H9 (cell line): ENCODE measurements at regions not wholly inside any gene's neighbourhood (a gene's known extent, or its start where the extent isn't known, plus 50 kb on each side); places are given as distances from the start of the nearest gene placed in this dataset.

Experiments used
- DNase-seq: peaks from one replicate; pipeline ENCODE4 v3.0.0-alpha.2; 2017
- H2AFZ ChIP-seq: one replicate; pipeline ENCODE4 v1.6.1; 2013; ENCODE audit warnings: mild to moderate bottlenecking, low read length, control low read depth, moderate library complexity
- H2AK5ac ChIP-seq: 2 replicates; pipeline ENCODE4 v1.6.1; 2013; ENCODE audit warnings: low read length, control low read depth, mixed read lengths; ENCODE audit not compliant: insufficient read length
- H2BK120ac ChIP-seq: one replicate; pipeline ENCODE4 v1.6.1; 2013; ENCODE audit warnings: low read depth, mild to moderate bottlenecking, low read length, control low read depth, inconsistent platforms; ENCODE audit not compliant: poor library complexity, severe bottlenecking
- H2BK12ac ChIP-seq: 2 replicates; pipeline ENCODE4 v1.6.1; 2013; ENCODE audit warnings: low read length, control low read depth, mixed read lengths, low read depth; ENCODE audit not compliant: insufficient read length
- H2BK15ac ChIP-seq: 2 replicates; pipeline ENCODE4 v1.6.1; 2013; ENCODE audit warnings: low read depth, low read length, control low read depth
- H2BK20ac ChIP-seq: one replicate; pipeline ENCODE4 v1.6.1; 2013; ENCODE audit warnings: low read depth, mild to moderate bottlenecking, low read length, control low read depth, inconsistent platforms; ENCODE audit not compliant: poor library complexity, severe bottlenecking
- H2BK5ac ChIP-seq: 2 replicates; pipeline ENCODE4 v1.6.1; 2013; ENCODE audit warnings: low read length, control low read depth, mixed read lengths; ENCODE audit not compliant: insufficient read length
- H3K14ac ChIP-seq: 2 replicates; pipeline ENCODE4 v1.6.1; 2013; ENCODE audit warnings: low read length, control low read depth; ENCODE audit not compliant: insufficient read depth
- H3K18ac ChIP-seq: 2 replicates; pipeline ENCODE4 v1.6.1; 2013; ENCODE audit warnings: low read depth, mild to moderate bottlenecking, mixed read lengths, low read length, control low read depth; ENCODE audit not compliant: insufficient read length
- H3K23ac ChIP-seq: 2 replicates; pipeline ENCODE4 v1.6.1; 2013; ENCODE audit warnings: low read length, control low read depth, mixed read lengths, low read depth; ENCODE audit not compliant: insufficient read length
- H3K23me2 ChIP-seq: 2 replicates; pipeline ENCODE4 v1.6.1; 2013; ENCODE audit warnings: low read depth, mild to moderate bottlenecking, mixed read lengths, low read length, control low read depth; ENCODE audit not compliant: insufficient read length, poor library complexity, severe bottlenecking
- H3K27ac ChIP-seq: 2 replicates; pipeline ENCODE4 v1.5.1; 2013; ENCODE audit warnings: low read length, control low read depth, mixed read lengths, low read depth; ENCODE audit not compliant: insufficient read length
- H3K27me3 ChIP-seq: 2 replicates; pipeline ENCODE4 v1.6.1; 2013; ENCODE audit warnings: low read length, control low read depth, inconsistent platforms; ENCODE audit not compliant: insufficient read depth
- H3K4ac ChIP-seq: 2 replicates; pipeline ENCODE4 v1.6.1; 2013; ENCODE audit warnings: low read depth, mild to moderate bottlenecking, control low read depth, inconsistent platforms, low read length, moderate library complexity
- H3K4me1 ChIP-seq: 2 replicates; pipeline ENCODE4 v1.6.1; 2013; ENCODE audit warnings: low read length, control low read depth, inconsistent platforms; ENCODE audit not compliant: insufficient read depth
- H3K4me2 ChIP-seq: 2 replicates; pipeline ENCODE4 v1.6.1; 2013; ENCODE audit warnings: low read length, control low read depth, mixed read lengths; ENCODE audit not compliant: insufficient read length, insufficient read depth
- H3K56ac ChIP-seq: 2 replicates; pipeline ENCODE4 v1.6.1; 2013; ENCODE audit warnings: low read depth, mild to moderate bottlenecking, mixed read lengths, low read length, control low read depth; ENCODE audit not compliant: insufficient read length
- H3K79me1 ChIP-seq: 2 replicates; pipeline ENCODE4 v1.6.1; 2013; ENCODE audit warnings: low read depth, mild to moderate bottlenecking, moderate library complexity, low read length, control low read depth, inconsistent platforms; ENCODE audit not compliant: insufficient read depth, poor library complexity, severe bottlenecking
- H3K79me2 ChIP-seq: 2 replicates; pipeline ENCODE4 v1.6.1; 2013; ENCODE audit warnings: low read length, control low read depth, inconsistent platforms; ENCODE audit not compliant: insufficient read depth
- H3K9ac ChIP-seq: 2 replicates; pipeline ENCODE4 v1.6.1; 2013; ENCODE audit warnings: low read length, control low read depth, mixed read lengths; ENCODE audit not compliant: insufficient read length; ENCODE audit errors: extremely low read depth
- H3K9me3 ChIP-seq: one replicate; pipeline ENCODE4 v1.6.1; 2013; ENCODE audit warnings: low read depth, low read length, inconsistent platforms; ENCODE audit not compliant: control insufficient read depth
- H3T11ph ChIP-seq: one replicate; pipeline ENCODE4 v1.6.1; 2013; ENCODE audit warnings: mild to moderate bottlenecking, low read length, control low read depth, inconsistent platforms
- H4K20me1 ChIP-seq: one replicate; pipeline ENCODE4 v1.6.1; 2013; ENCODE audit not compliant: control insufficient read depth, insufficient read length, insufficient read depth
- H4K5ac ChIP-seq: 2 replicates; pipeline ENCODE4 v1.6.1; 2013; ENCODE audit warnings: low read depth, mild to moderate bottlenecking, mixed read lengths, low read length, control low read depth; ENCODE audit not compliant: insufficient read length
- H4K8ac ChIP-seq: replicated peaks from 2 replicates; pipeline ENCODE4 v1.6.1; 2013; ENCODE audit warnings: low read length, control low read depth, mixed read lengths, low read depth; ENCODE audit not compliant: insufficient read length
- H4K91ac ChIP-seq: 2 replicates; pipeline ENCODE4 v1.6.1; 2013; ENCODE audit warnings: low read depth, mild to moderate bottlenecking, moderate library complexity, mixed read lengths, low read length, control low read depth; ENCODE audit not compliant: insufficient read length
- H3K27ac Mint-ChIP-seq, 3 experiments: 2 replicates in 2 of 3; 3 replicates in 1 of 3; pipeline ENCODE4 v1.8.0; 2020 to 2021; ENCODE audit warnings: mixed read lengths in 3 of 3, mild to moderate bottlenecking in 1 of 3, moderate library complexity in 1 of 3
- H3K27me3 Mint-ChIP-seq: 2 replicates; pipeline ENCODE4 v1.8.0; 2021; ENCODE audit warnings: low read depth, mild to moderate bottlenecking, moderate library complexity, mixed read lengths
- H3K36me3 Mint-ChIP-seq, 3 experiments: 2 replicates in 2 of 3; 3 replicates in 1 of 3; pipeline ENCODE4 v1.8.0; 2020 to 2021; ENCODE audit warnings: low read depth in 3 of 3, mixed read lengths in 3 of 3; ENCODE audit not compliant: insufficient read depth in 1 of 3
- H3K4me1 Mint-ChIP-seq, 2 experiments: 2 replicates each; pipeline ENCODE4 v1.8.0; 2020; ENCODE audit warnings: mixed read lengths in 2 of 2
- H3K4me3 Mint-ChIP-seq, 2 experiments: 2 replicates in 1 of 2; 3 replicates in 1 of 2; pipeline ENCODE4 v1.8.0; 2020 to 2021; ENCODE audit warnings: mild to moderate bottlenecking in 2 of 2, mixed read lengths in 2 of 2, moderate library complexity in 1 of 2
- H3K9me3 Mint-ChIP-seq, 2 experiments: 2 replicates in 1 of 2; 3 replicates in 1 of 2; pipeline ENCODE4 v1.8.0; 2020; ENCODE audit warnings: mild to moderate bottlenecking in 2 of 2, mixed read lengths in 2 of 2, moderate library complexity in 1 of 2
- WGBS: extraction: QIAGEN DNeasy Blood & Tissue Kit; methylation state at CpG from one replicate; pipeline ENCODE4 v1.1.7; 2013; ENCODE audit warnings: missing lambda C conversion rate, low lambda C conversion rate, mixed read lengths; ENCODE audit not compliant: insufficient read length; ENCODE audit errors: extremely low coverage; 5-methylcytosine and 5-hydroxymethylcytosine counted together
- TF ChIP-seq, protein P1 (sequence below): fragments of 200-600 bp; sonication (generic); conservative IDR thresholded peaks from 3 replicates; pipeline ENCODE4 v1.8.0; 2021; ENCODE audit warnings: antibody characterized with exemption, mild to moderate bottlenecking

DNA sequence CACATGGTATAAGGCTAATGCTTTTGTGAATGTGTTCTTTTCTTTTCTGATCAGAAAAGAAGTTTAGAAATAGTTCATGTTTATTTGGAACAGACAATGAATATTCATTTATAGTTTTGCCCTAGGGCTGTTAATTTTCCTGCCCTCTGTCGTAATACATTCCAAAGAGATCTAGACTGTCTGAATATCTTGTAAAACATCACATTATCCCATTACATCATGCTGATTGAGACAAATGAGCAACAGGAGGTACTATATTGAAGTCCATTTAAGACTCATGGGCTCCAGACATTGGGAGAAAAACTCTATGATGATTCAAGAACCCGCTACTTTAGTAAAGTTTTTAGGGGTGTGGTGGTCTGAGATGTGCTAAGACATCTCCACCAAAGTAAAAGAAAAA is 121.2 kb upstream of the MAP1B start:
- H3K56ac ChIP-seq: no peak overlapping the region

More for the DNA sequence above, 121.2 kb upstream of the MAP1B start:
- Histone ChIP-seq H4K5ac (no peak overlapping the region), H3K79me2 (no peaks in the 10 kb centered on the region), H2AFZ (no peak overlapping the region), H2BK15ac (no peak overlapping the region), H2BK12ac (no peak overlapping the region), H3K4ac (no peak overlapping the region), H3K14ac (no peak overlapping the region), H2BK5ac (no peak overlapping the region), H2AK5ac (no peak overlapping the region), H2BK20ac (no peak overlapping the region), H3K9me3 (no peaks in the 10 kb centered on the region), H3K4me2 (no peak overlapping the region), H3K27me3 (no peaks in the 10 kb centered on the region), H2BK120ac (no peak overlapping the region), H3K9ac (no peak overlapping the region), H3K79me1 (no peaks in the 10 kb centered on the region), H3K27ac (no peak overlapping the region), H4K20me1 (no peaks in the 10 kb centered on the region), H3K23me2 (no peaks in the 10 kb centered on the region), H3K23ac (no peak overlapping the region), H4K8ac (no peak overlapping the region), H4K91ac (no peak overlapping the region), H3K18ac (no peak overlapping the region), H3T11ph (no peak overlapping the region), H3K4me1 (no peaks in the 10 kb centered on the region)
- DNase-seq: no peak
- H3K9me3 Mint-ChIP-seq: peaks cover 8 to 15% of the 10 kb centered on the region in 2 experiments
- no CpG with 5 or more reads among the region's 2 CpGs for WGBS
- H3K36me3 Mint-ChIP-seq: peaks cover 0 to 12% (median 2%) of the 10 kb centered on the region in 3 experiments; a peak in 3 of 7 replicates
- no peak overlapping the region for H3K27ac Mint-ChIP-seq
- no peak overlapping the region for H3K4me3 Mint-ChIP-seq
- TF ChIP-seq, protein P1, sequence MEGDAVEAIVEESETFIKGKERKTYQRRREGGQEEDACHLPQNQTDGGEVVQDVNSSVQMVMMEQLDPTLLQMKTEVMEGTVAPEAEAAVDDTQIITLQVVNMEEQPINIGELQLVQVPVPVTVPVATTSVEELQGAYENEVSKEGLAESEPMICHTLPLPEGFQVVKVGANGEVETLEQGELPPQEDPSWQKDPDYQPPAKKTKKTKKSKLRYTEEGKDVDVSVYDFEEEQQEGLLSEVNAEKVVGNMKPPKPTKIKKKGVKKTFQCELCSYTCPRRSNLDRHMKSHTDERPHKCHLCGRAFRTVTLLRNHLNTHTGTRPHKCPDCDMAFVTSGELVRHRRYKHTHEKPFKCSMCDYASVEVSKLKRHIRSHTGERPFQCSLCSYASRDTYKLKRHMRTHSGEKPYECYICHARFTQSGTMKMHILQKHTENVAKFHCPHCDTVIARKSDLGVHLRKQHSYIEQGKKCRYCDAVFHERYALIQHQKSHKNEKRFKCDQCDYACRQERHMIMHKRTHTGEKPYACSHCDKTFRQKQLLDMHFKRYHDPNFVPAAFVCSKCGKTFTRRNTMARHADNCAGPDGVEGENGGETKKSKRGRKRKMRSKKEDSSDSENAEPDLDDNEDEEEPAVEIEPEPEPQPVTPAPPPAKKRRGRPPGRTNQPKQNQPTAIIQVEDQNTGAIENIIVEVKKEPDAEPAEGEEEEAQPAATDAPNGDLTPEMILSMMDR: no peak
- no peaks in the 10 kb centered on the region for H3K27me3 Mint-ChIP-seq
- no peaks in the 10 kb centered on the region for H3K4me1 Mint-ChIP-seq
